Esophagus squamous epithelium (tissue), 4 donors: ENCODE measurements at regions not wholly inside any gene's neighbourhood (a gene's known extent, or its start where the extent isn't known, plus 50 kb on each side); places are given as distances from the start of the nearest gene placed in this dataset.

Experiments used
- POLR2A ChIP-seq, 4 donors: fragments of 450-650 bp; IDR thresholded peaks; one replicate each; pipeline ENCODE4 v1.6.1; 2017; ENCODE audit warnings: antibody characterized with exemption in 4 of 4, mild to moderate bottlenecking in 4 of 4, moderate library complexity in 3 of 4
- TF ChIP-seq, protein P1 (sequence below), 6 experiments: fragments of 450-650 bp in 4 of 6; fragments of 200-600 bp in 2 of 6; sonication (generic) in 2 of 6; IDR thresholded peaks; one replicate each; pipeline ENCODE4 v1.5.1; 2016 to 2019; ENCODE audit warnings: antibody characterized with exemption in 6 of 6, mild to moderate bottlenecking in 4 of 6, moderate library complexity in 4 of 6

DNA sequence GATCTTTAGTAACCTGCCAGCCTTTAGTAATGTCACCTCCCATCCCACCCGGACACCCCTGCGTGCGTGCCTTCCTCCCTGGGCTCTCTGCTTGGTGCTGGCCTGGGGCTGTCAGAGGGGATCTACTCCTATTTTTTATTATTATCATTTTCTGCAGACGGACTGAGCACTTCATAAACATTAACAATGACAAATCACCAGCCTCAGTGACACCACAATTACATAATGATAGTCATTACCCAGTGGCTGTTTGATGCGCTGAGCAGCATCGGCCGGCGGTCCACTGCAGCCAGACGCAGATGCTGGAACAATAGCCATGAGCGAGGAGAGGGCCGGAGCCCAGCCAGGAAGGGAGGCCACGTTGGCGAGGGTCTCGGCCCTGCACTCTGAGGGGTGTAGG, 309.3 kb upstream of the AJAP1 start:
- no peak for TF ChIP-seq POLR2A (IDR thresholded peaks at IDR 0.05)
- TF ChIP-seq, protein P1, sequence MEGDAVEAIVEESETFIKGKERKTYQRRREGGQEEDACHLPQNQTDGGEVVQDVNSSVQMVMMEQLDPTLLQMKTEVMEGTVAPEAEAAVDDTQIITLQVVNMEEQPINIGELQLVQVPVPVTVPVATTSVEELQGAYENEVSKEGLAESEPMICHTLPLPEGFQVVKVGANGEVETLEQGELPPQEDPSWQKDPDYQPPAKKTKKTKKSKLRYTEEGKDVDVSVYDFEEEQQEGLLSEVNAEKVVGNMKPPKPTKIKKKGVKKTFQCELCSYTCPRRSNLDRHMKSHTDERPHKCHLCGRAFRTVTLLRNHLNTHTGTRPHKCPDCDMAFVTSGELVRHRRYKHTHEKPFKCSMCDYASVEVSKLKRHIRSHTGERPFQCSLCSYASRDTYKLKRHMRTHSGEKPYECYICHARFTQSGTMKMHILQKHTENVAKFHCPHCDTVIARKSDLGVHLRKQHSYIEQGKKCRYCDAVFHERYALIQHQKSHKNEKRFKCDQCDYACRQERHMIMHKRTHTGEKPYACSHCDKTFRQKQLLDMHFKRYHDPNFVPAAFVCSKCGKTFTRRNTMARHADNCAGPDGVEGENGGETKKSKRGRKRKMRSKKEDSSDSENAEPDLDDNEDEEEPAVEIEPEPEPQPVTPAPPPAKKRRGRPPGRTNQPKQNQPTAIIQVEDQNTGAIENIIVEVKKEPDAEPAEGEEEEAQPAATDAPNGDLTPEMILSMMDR (IDR thresholded peaks at IDR 0.05) = no peak
